ENCODE measurements at regions not wholly inside any gene's neighbourhood (a gene's known extent, or its start where the extent isn't known, plus 50 kb on each side); places are given as distances from the start of the nearest gene placed in this dataset.

DNA sequence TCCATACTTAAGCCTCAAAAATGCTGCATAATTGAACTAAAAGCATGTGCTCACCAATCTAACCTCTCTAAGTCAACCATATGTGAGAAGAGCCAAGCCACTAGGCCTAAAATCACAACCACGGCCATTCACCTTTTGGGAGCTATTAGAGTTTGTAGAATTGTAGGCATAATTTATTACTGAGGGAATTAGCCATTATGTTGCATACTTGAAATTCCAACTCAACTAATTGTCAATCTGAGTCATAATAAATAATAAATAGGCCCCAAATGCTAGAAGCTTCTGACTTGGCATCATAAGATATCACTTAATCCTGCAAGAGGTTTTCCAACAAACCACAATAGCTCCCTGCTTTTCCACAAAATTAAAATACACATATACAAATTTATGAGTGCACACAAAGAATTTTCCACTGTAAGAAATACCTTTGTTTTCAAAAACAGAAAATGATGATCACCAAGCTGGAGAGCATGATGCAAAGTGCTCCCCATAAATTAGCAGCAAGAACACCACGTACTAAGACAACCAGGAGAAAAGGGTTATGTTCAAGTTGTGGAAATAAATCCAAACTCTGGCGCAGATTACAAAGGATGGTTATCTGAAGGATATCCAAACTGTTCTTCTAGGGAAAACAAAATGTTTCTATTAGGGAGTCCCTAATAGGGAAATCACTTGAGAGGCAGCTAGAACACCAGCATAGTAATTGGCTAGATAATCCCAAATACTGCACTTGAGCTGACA lies 250.0 kb upstream of the SLC30A5 start:
- TF ChIP-seq, protein P1, sequence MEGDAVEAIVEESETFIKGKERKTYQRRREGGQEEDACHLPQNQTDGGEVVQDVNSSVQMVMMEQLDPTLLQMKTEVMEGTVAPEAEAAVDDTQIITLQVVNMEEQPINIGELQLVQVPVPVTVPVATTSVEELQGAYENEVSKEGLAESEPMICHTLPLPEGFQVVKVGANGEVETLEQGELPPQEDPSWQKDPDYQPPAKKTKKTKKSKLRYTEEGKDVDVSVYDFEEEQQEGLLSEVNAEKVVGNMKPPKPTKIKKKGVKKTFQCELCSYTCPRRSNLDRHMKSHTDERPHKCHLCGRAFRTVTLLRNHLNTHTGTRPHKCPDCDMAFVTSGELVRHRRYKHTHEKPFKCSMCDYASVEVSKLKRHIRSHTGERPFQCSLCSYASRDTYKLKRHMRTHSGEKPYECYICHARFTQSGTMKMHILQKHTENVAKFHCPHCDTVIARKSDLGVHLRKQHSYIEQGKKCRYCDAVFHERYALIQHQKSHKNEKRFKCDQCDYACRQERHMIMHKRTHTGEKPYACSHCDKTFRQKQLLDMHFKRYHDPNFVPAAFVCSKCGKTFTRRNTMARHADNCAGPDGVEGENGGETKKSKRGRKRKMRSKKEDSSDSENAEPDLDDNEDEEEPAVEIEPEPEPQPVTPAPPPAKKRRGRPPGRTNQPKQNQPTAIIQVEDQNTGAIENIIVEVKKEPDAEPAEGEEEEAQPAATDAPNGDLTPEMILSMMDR (IDR thresholded peaks at IDR 0.05): no peak
- TF ChIP-seq POLR2A (IDR thresholded peaks at IDR 0.05): no peak

Measured in ovary (tissue), 3 donors.